ENCODE measurements at regions not wholly inside any gene's neighbourhood (a gene's known extent, or its start where the extent isn't known, plus 50 kb on each side); places are given as distances from the start of the nearest gene placed in this dataset.

- intact Hi-C loops (cut with DNase I) = no loop called here
- H3K27ac ChIP-seq = no peak overlapping the region
- DNase-seq = no peak
- WGBS, 2 donors = 85 to 90% methylated on average over 3 of the region's 3 CpGs
- no peak overlapping the region for H3K4me3 ChIP-seq (replicated peaks in 1 of 3)
- H3K27me3 ChIP-seq = no peaks in the 10 kb centered on the region
- no peaks in the 10 kb centered on the region for H3K9me3 ChIP-seq
- no peaks in the 10 kb centered on the region for H3K36me3 ChIP-seq
- H3K4me1 ChIP-seq = no peaks in the 10 kb centered on the region
- TF ChIP-seq, protein P1, sequence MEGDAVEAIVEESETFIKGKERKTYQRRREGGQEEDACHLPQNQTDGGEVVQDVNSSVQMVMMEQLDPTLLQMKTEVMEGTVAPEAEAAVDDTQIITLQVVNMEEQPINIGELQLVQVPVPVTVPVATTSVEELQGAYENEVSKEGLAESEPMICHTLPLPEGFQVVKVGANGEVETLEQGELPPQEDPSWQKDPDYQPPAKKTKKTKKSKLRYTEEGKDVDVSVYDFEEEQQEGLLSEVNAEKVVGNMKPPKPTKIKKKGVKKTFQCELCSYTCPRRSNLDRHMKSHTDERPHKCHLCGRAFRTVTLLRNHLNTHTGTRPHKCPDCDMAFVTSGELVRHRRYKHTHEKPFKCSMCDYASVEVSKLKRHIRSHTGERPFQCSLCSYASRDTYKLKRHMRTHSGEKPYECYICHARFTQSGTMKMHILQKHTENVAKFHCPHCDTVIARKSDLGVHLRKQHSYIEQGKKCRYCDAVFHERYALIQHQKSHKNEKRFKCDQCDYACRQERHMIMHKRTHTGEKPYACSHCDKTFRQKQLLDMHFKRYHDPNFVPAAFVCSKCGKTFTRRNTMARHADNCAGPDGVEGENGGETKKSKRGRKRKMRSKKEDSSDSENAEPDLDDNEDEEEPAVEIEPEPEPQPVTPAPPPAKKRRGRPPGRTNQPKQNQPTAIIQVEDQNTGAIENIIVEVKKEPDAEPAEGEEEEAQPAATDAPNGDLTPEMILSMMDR (IDR thresholded peaks at IDR 0.05) = no peak
- no peak for TF ChIP-seq POLR2A (IDR thresholded peaks at IDR 0.05)
Measured at GRCh38 chr22:27473533-27473932, 328.0 kb downstream of the MN1 start.

DNA sequence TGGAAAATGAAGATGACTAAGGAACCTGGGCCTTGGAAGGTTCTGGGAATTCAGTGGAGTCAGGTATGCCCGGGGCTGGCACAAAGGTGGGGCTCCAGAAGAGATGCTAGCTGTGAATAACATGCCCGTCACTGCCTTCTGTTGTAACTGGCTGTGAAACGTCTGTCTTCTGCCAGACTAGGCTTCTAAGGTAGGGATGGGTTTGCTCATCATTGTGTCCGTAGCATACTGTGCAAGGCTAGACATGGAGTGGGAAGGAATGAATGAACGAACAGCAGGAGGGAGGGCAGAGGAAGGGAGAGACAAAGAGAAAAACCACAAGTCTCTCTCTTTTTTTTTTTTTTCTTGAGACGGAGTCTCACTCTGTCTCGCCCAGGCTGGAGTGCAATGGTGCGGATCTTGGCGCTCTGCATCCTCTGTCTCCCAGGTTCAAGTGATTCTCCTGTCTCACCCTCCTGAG, 327.4 kb downstream of the MN1 start:
- H3K9me3 ChIP-seq = no peaks in the 10 kb centered on the region
- H3K4me3 ChIP-seq (replicated peaks in 1 of 3) = no peak overlapping the region
- no peaks in the 10 kb centered on the region for H3K36me3 ChIP-seq
- intact Hi-C loops (cut with DNase I) = no loop called here
- DNase-seq = no peak
- no peaks in the 10 kb centered on the region for H3K4me1 ChIP-seq
- WGBS, 2 donors = 70 to 72% methylated on average over 9 of the region's 9 CpGs
- no peak for TF ChIP-seq POLR2A (IDR thresholded peaks at IDR 0.05)
- TF ChIP-seq, protein P1 (IDR thresholded peaks at IDR 0.05) = no peak
- no peak overlapping the region for H3K27ac ChIP-seq
- H3K27me3 ChIP-seq = no peaks in the 10 kb centered on the region

- DNase-seq = peak in 1 of 2 donors; percentile 5
- intact Hi-C loops (cut with DNase I) = no loop called here
Measured at GRCh38 chr22:27474711-27475547, 326.6 kb downstream of the MN1 start.

GRCh38 chr22:27475548-27475897, 326.0 kb downstream of the MN1 start:
- Histone ChIP-seq H3K4me3 (replicated peaks in 1 of 3) (no peak overlapping the region), H3K36me3 (no peaks in the 10 kb centered on the region), H3K4me1 (no peaks in the 10 kb centered on the region), H3K27me3 (no peaks in the 10 kb centered on the region), H3K27ac (no peak overlapping the region), H3K9me3 (no peaks in the 10 kb centered on the region)
- no peak for TF ChIP-seq POLR2A (IDR thresholded peaks at IDR 0.05)
- TF ChIP-seq, protein P1 (IDR thresholded peaks at IDR 0.05) = no peak
- no peak for DNase-seq
- WGBS, 2 donors = 70 to 75% methylated on average over 3 of the region's 3 CpGs
- intact Hi-C loops (cut with DNase I) = no loop called here

More at GRCh38 chr22:27474711-27475547, 326.6 kb downstream of the MN1 start:
- H3K9me3 ChIP-seq = no peaks in the 10 kb centered on the region
- no peak overlapping the region for H3K27ac ChIP-seq
- no peaks in the 10 kb centered on the region for H3K36me3 ChIP-seq
- WGBS, 2 donors = 39 to 48% methylated on average over 12 of the region's 12 CpGs
- H3K27me3 ChIP-seq = no peaks in the 10 kb centered on the region
- H3K4me3 ChIP-seq (replicated peaks in 1 of 3) = no peak overlapping the region
- TF ChIP-seq, protein P1 (IDR thresholded peaks at IDR 0.05) = no peak
- no peak for TF ChIP-seq POLR2A (IDR thresholded peaks at IDR 0.05)
- H3K4me1 ChIP-seq = no peaks in the 10 kb centered on the region

DNA sequence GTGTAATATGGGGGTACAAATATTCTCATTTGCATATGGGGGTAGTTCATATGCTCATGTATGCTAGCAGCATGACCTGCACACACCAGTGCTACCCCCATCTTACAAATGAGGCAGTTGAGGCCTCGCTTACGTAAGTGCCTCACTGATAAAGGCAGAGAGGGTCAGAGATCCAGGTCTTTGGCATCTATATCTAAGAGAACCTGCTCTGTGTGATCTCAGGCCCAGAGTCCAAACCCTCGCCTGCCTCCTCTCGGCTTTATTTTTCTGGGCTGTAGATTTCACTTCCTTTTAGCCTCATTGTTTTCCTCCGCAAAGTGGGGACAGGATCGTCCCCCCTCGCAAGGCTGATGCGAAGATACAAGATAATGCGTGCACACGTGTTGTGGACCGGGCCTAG, 325.2 kb downstream of the MN1 start:
- Histone ChIP-seq H3K36me3 (no peaks in the 10 kb centered on the region), H3K9me3 (no peaks in the 10 kb centered on the region), H3K27ac (no peak overlapping the region), H3K27me3 (no peaks in the 10 kb centered on the region), H3K4me1 (no peaks in the 10 kb centered on the region), H3K4me3 (replicated peaks in 1 of 3) (no peak overlapping the region)
- TF ChIP-seq, protein P1 (IDR thresholded peaks at IDR 0.05) = no peak
- no peak for TF ChIP-seq POLR2A (IDR thresholded peaks at IDR 0.05)
- intact Hi-C loops (cut with DNase I) = no loop called here
- 96 to 97% methylated on average over 11 of the region's 11 CpGs for WGBS, 2 donors
- no peak for DNase-seq
